Fibroblast of skin of left biceps (primary cell): ENCODE measurements at regions not wholly inside any gene's neighbourhood (a gene's known extent, or its start where the extent isn't known, plus 50 kb on each side); places are given as distances from the start of the nearest gene placed in this dataset.
"Not testable (repeated sequence)": the region's sequence is repeated elsewhere in the genome, so short reads cannot be mapped to it uniquely, and the experiment has no call there.

Source experiments
- DNase-seq, 2 experiments: peaks; one replicate each; pipeline ENCODE4 v3.0.0-alpha.2; 2013; ENCODE audit warnings: low read depth in 2 of 2

- DNase-seq = no peak
These were observed 219.1 kb upstream of the PCSK5 start for GRCh38 chr9:75671354-75671753.

GRCh38 chr9:75672478-75672877 lies 218.0 kb upstream of the PCSK5 start:
- no peak for DNase-seq

- no peak for DNase-seq
These were observed 206.9 kb upstream of the PCSK5 start for GRCh38 chr9:75683591-75683990.

GRCh38 chr9:75685062-75685461 lies 205.4 kb upstream of the PCSK5 start:
- DNase-seq = no peak

GRCh38 chr9:75687359-75687953 lies 203.0 kb upstream of the PCSK5 start:
- no peak for DNase-seq

- not testable (repeated sequence) for DNase-seq
These were observed 199.9 kb upstream of the PCSK5 start for GRCh38 chr9:75690551-75690950.

GRCh38 chr9:75691408-75691807 lies 199.1 kb upstream of the PCSK5 start:
- DNase-seq = no peak

GRCh38 chr9:75692309-75692708 lies 198.2 kb upstream of the PCSK5 start:
- DNase-seq = no peak

- no peak for DNase-seq
These were observed 194.6 kb upstream of the PCSK5 start for GRCh38 chr9:75695921-75696320.

- no peak for DNase-seq
These were observed 191.5 kb upstream of the PCSK5 start for GRCh38 chr9:75699017-75699416.

GRCh38 chr9:75699625-75700251 lies 190.7 kb upstream of the PCSK5 start:
- DNase-seq = no peak

- no peak for DNase-seq
These were observed 190.2 kb upstream of the PCSK5 start for GRCh38 chr9:75700252-75700640.

GRCh38 chr9:75707191-75707590 lies 183.3 kb upstream of the PCSK5 start:
- DNase-seq = peak; percentile 25 to 27

GRCh38 chr9:75709698-75710097 lies 180.8 kb upstream of the PCSK5 start:
- DNase-seq = no peak

GRCh38 chr9:75712700-75713099 lies 177.8 kb upstream of the PCSK5 start:
- DNase-seq = peak; percentile 25 to 26

GRCh38 chr9:75713335-75713734 lies 177.1 kb upstream of the PCSK5 start:
- DNase-seq = no peak

- DNase-seq = peak in 1 of 2 experiments; percentile 9
These were observed 175.1 kb upstream of the PCSK5 start for GRCh38 chr9:75715360-75715759.

- no peak for DNase-seq
These were observed 171.8 kb upstream of the PCSK5 start for GRCh38 chr9:75718677-75719076.

- no peak for DNase-seq
These were observed 162.1 kb upstream of the PCSK5 start for GRCh38 chr9:75728391-75728790.

GRCh38 chr9:75734802-75735201 lies 155.7 kb upstream of the PCSK5 start:
- DNase-seq = no peak

- no peak for DNase-seq
These were observed 150.4 kb upstream of the PCSK5 start for GRCh38 chr9:75739884-75740611.

- DNase-seq = no peak
These were observed 146.6 kb upstream of the PCSK5 start for GRCh38 chr9:75743855-75744254.

- DNase-seq = no peak
These were observed 136.4 kb upstream of the PCSK5 start for GRCh38 chr9:75754080-75754479.
